SH-SY5Y (cell line): ENCODE measurements at regions not wholly inside any gene's neighbourhood (a gene's known extent, or its start where the extent isn't known, plus 50 kb on each side); places are given as distances from the start of the nearest gene placed in this dataset.

ENCODE experiments used
- GATA2 ChIP-seq: IDR thresholded peaks from 2 replicates; pipeline ENCODE4 v1.6.1; 2011; ENCODE audit warnings: mild to moderate bottlenecking, low read depth, low read length
- GATA3 ChIP-seq: IDR thresholded peaks from 2 replicates; pipeline ENCODE4 v1.6.1; 2011; ENCODE audit warnings: low read depth, mild to moderate bottlenecking, low read length, moderate library complexity

- TF ChIP-seq GATA2 (no peak), GATA3 (no peak)
Observed at GRCh38 chr14:103281496-103282231, 52.4 kb upstream of the EIF5 start.
